Astrocyte (in vitro differentiated cells and primary cell): ENCODE measurements at regions not wholly inside any gene's neighbourhood (a gene's known extent, or its start where the extent isn't known, plus 50 kb on each side); places are given as distances from the start of the nearest gene placed in this dataset.

Source experiments
- DNase-seq: peaks from one replicate; pipeline ENCODE4 v3.0.0-alpha.2; 2010; ENCODE audit warnings: low read depth
- FAIRE-seq: peaks from 2 replicates; lab custom pipeline; 2011; peaks lifted over from hg19 to GRCh38; lab: Jason Lieb, UNC
- H2AFZ ChIP-seq: 2 replicates; pipeline ENCODE4 v1.6.0; 2012; ENCODE audit warnings: low read depth, low read length, inconsistent platforms
- H3K27ac ChIP-seq: 2 replicates; pipeline ENCODE4 v1.5.1; 2011; ENCODE audit warnings: low read depth, low read length, inconsistent platforms
- H3K27me3 ChIP-seq: 2 replicates; pipeline ENCODE4 v1.6.0; 2011; ENCODE audit warnings: low read length, inconsistent platforms; ENCODE audit not compliant: insufficient read depth
- H3K36me3 ChIP-seq: 2 replicates; pipeline ENCODE4 v1.5.1; 2011; ENCODE audit warnings: low read length, inconsistent platforms; ENCODE audit not compliant: insufficient read depth
- H3K4me1 ChIP-seq: 2 replicates; pipeline ENCODE4 v1.5.1; 2011; ENCODE audit warnings: low read length, inconsistent platforms; ENCODE audit not compliant: insufficient read depth
- H3K4me2 ChIP-seq: 2 replicates; pipeline ENCODE4 v1.6.0; 2012; ENCODE audit warnings: low read length, inconsistent platforms
- H3K4me3 ChIP-seq: 2 replicates; pipeline ENCODE4 v1.5.1; 2011; ENCODE audit warnings: low read depth, mild to moderate bottlenecking, low read length, inconsistent platforms; ENCODE audit not compliant: insufficient read depth
- H3K79me2 ChIP-seq: 2 replicates; pipeline ENCODE4 v1.6.0; 2012; ENCODE audit warnings: mild to moderate bottlenecking, low read length, inconsistent platforms; ENCODE audit not compliant: insufficient read depth
- H3K9ac ChIP-seq: 2 replicates; pipeline ENCODE4 v1.6.0; 2012; ENCODE audit warnings: mild to moderate bottlenecking, low read length, inconsistent platforms
- H3K9me3 ChIP-seq: 2 replicates; pipeline ENCODE4 v1.5.1; 2012; ENCODE audit warnings: low read depth, mild to moderate bottlenecking, low read length, inconsistent platforms; ENCODE audit not compliant: insufficient read depth
- H4K20me1 ChIP-seq: 2 replicates; pipeline ENCODE4 v1.6.0; 2012; ENCODE audit warnings: low read length, inconsistent platforms; ENCODE audit not compliant: insufficient read depth
- H3K27ac Mint-ChIP-seq: one replicate; pipeline ENCODE4 v1.8.0; 2021; ENCODE audit warnings: mild to moderate bottlenecking, mixed read lengths; ENCODE audit not compliant: unreplicated experiment
- H3K27me3 Mint-ChIP-seq: one replicate; pipeline ENCODE4 v1.8.0; 2021; ENCODE audit warnings: low read depth, mixed read lengths; ENCODE audit not compliant: unreplicated experiment
- H3K36me3 Mint-ChIP-seq: one replicate; pipeline ENCODE4 v1.8.0; 2021; ENCODE audit warnings: low read depth, mixed read lengths; ENCODE audit not compliant: unreplicated experiment
- H3K4me1 Mint-ChIP-seq: one replicate; pipeline ENCODE4 v1.8.0; 2021; ENCODE audit warnings: low read depth, mixed read lengths; ENCODE audit not compliant: unreplicated experiment
- H3K4me3 Mint-ChIP-seq: one replicate; pipeline ENCODE4 v1.8.0; 2021; ENCODE audit warnings: mild to moderate bottlenecking, moderate library complexity, mixed read lengths; ENCODE audit not compliant: unreplicated experiment
- H3K9me3 Mint-ChIP-seq: one replicate; pipeline ENCODE4 v1.8.0; 2021; ENCODE audit warnings: mild to moderate bottlenecking, mixed read lengths; ENCODE audit not compliant: unreplicated experiment
- CTCF ChIP-seq: IDR thresholded peaks from 2 replicates; pipeline ENCODE4 v1.5.1; 2011; ENCODE audit warnings: low read depth, mild to moderate bottlenecking, inconsistent platforms, low read length, moderate library complexity; ENCODE audit not compliant: insufficient read depth
- EZH2 ChIP-seq: IDR thresholded peaks from 2 replicates; pipeline ENCODE4 v1.6.1; 2012; ENCODE audit warnings: mild to moderate bottlenecking, low read length, inconsistent platforms; ENCODE audit not compliant: insufficient read depth

GRCh38 chr4:62135565-62136156, 935.5 kb downstream of the ADGRL3 start:
- H3K27me3 ChIP-seq: no peaks in the 10 kb centered on the region
- H3K27ac ChIP-seq: peak overlapping the region; percentile 26
- TF ChIP-seq CTCF (no peak), EZH2 (no peak)
- no peak overlapping the region for H3K4me3 Mint-ChIP-seq
- no peaks in the 10 kb centered on the region for H3K9me3 ChIP-seq
- H3K9ac ChIP-seq: no peak overlapping the region
- H3K4me2 ChIP-seq: peak overlapping the region; percentile 50
- H3K36me3 ChIP-seq: no peaks in the 10 kb centered on the region
- H3K4me3 ChIP-seq: no peak overlapping the region
- H3K27ac Mint-ChIP-seq: no peak overlapping the region
- H3K36me3 Mint-ChIP-seq: no peaks in the 10 kb centered on the region
- DNase-seq (peak; percentile 20), FAIRE-seq (no peak)
- H3K4me1 Mint-ChIP-seq: peaks cover 4% of the 10 kb centered on the region
- peaks cover 4% of the 10 kb centered on the region for H3K4me1 ChIP-seq
- H3K27me3 Mint-ChIP-seq: no peaks in the 10 kb centered on the region
- no peak overlapping the region for H2AFZ ChIP-seq
- H3K9me3 Mint-ChIP-seq: peaks cover 8% of the 10 kb centered on the region
- no peaks in the 10 kb centered on the region for H4K20me1 ChIP-seq
- H3K79me2 ChIP-seq: no peaks in the 10 kb centered on the region

GRCh38 chr4:62133977-62134376, 933.9 kb downstream of the ADGRL3 start:
- Histone ChIP-seq H2AFZ (no peak overlapping the region), H3K9me3 (no peaks in the 10 kb centered on the region), H3K27ac (no peak overlapping the region), H3K36me3 (no peaks in the 10 kb centered on the region), H3K4me2 (peak overlapping the region; percentile 34), H3K79me2 (no peaks in the 10 kb centered on the region), H3K27me3 (no peaks in the 10 kb centered on the region), H3K4me3 (no peak overlapping the region), H3K4me1 (peaks cover 4% of the 10 kb centered on the region), H3K9ac (no peak overlapping the region), H4K20me1 (no peaks in the 10 kb centered on the region)
- Mint-ChIP-seq H3K4me1 (peaks cover 4% of the 10 kb centered on the region), H3K27ac (no peak overlapping the region), H3K4me3 (no peak overlapping the region), H3K9me3 (peaks cover 8% of the 10 kb centered on the region), H3K36me3 (peaks cover 2% of the 10 kb centered on the region), H3K27me3 (no peaks in the 10 kb centered on the region)
- DNase-seq: no peak
- no peak for TF ChIP-seq EZH2
- TF ChIP-seq CTCF: no peak
- no peak for FAIRE-seq

GRCh38 chr4:62133101-62133897, 933.2 kb downstream of the ADGRL3 start:
- Mint-ChIP-seq H3K9me3 (peaks cover 8% of the 10 kb centered on the region), H3K27ac (no peak overlapping the region), H3K27me3 (no peaks in the 10 kb centered on the region), H3K36me3 (peaks cover 2% of the 10 kb centered on the region), H3K4me1 (peaks cover 4% of the 10 kb centered on the region), H3K4me3 (no peak overlapping the region)
- Histone ChIP-seq H3K4me3 (no peak overlapping the region), H3K4me1 (peaks cover 4% of the 10 kb centered on the region), H3K36me3 (no peaks in the 10 kb centered on the region), H2AFZ (no peak overlapping the region), H4K20me1 (no peaks in the 10 kb centered on the region), H3K27ac (no peak overlapping the region), H3K9ac (no peak overlapping the region), H3K79me2 (no peaks in the 10 kb centered on the region), H3K4me2 (peak overlapping the region; percentile 34), H3K27me3 (no peaks in the 10 kb centered on the region), H3K9me3 (no peaks in the 10 kb centered on the region)
- FAIRE-seq: no peak
- no peak for TF ChIP-seq CTCF
- no peak for TF ChIP-seq EZH2
- no peak for DNase-seq
